ENCODE measurements at regions not wholly inside any gene's neighbourhood (a gene's known extent, or its start where the extent isn't known, plus 50 kb on each side); places are given as distances from the start of the nearest gene placed in this dataset.
"Not testable (repeated sequence)": the region's sequence is repeated elsewhere in the genome, so short reads cannot be mapped to it uniquely, and the experiment has no call there.

- TF ChIP-seq POLR2AphosphoS5 (IDR thresholded peaks at IDR 0.05; ENCODE audit: low read depth), result no peak
- no peak for TF ChIP-seq SPI1 (IDR thresholded peaks at IDR 0.05; ENCODE audit: borderline replicate concordance, low read depth)
- no peak for TF ChIP-seq CTCF (IDR thresholded peaks at IDR 0.05; ENCODE audit: insufficient read depth, low read length)
- no peak for TF ChIP-seq REST (IDR thresholded peaks at IDR 0.05; ENCODE audit: insufficient replicate concordance, low read depth)
- no peak for TF ChIP-seq GABPA (IDR thresholded peaks at IDR 0.05; ENCODE audit: low read depth)
- H3K27ac ChIP-seq (replicated peaks), result no peak overlapping the region
- no peaks in the 10 kb centered on the region for H3K27me3 ChIP-seq (ENCODE audit: insufficient read depth, poor library complexity, severe bottlenecking)
- no peak overlapping the region for H3K4me3 ChIP-seq (replicated peaks; ENCODE audit: insufficient read depth, low read length)
- DNase-seq (ENCODE audit: low read depth in 1 of 2, low spot score in 1 of 2), result no peak
Observed at GRCh38 chr9:15059003-15059402, 148.8 kb upstream of the FREM1 start.

- Histone ChIP-seq H3K4me3 (replicated peaks; ENCODE audit: insufficient read depth, low read length) (no peak overlapping the region), H3K27ac (replicated peaks) (no peak overlapping the region), H3K27me3 (ENCODE audit: insufficient read depth, poor library complexity, severe bottlenecking) (no peaks in the 10 kb centered on the region)
- TF ChIP-seq GABPA (IDR thresholded peaks at IDR 0.05; ENCODE audit: low read depth), result no peak
- TF ChIP-seq SPI1 (IDR thresholded peaks at IDR 0.05; ENCODE audit: borderline replicate concordance, low read depth), result no peak
- TF ChIP-seq CTCF (IDR thresholded peaks at IDR 0.05; ENCODE audit: insufficient read depth, low read length), result no peak
- no peak for TF ChIP-seq REST (IDR thresholded peaks at IDR 0.05; ENCODE audit: insufficient replicate concordance, low read depth)
- no peak for TF ChIP-seq POLR2AphosphoS5 (IDR thresholded peaks at IDR 0.05; ENCODE audit: low read depth)
- no peak for DNase-seq (ENCODE audit: low read depth in 1 of 2, low spot score in 1 of 2)
Observed at GRCh38 chr9:15058236-15058635, 148.0 kb upstream of the FREM1 start.

GRCh38 chr9:15055284-15055683 is 145.1 kb upstream of the FREM1 start:
- not testable (repeated sequence) for H3K27ac ChIP-seq (replicated peaks); H3K27me3 ChIP-seq (ENCODE audit: insufficient read depth, poor library complexity, severe bottlenecking); H3K4me3 ChIP-seq (replicated peaks; ENCODE audit: insufficient read depth, low read length); DNase-seq (ENCODE audit: low read depth in 1 of 2, low spot score in 1 of 2)

- Histone ChIP-seq H3K27ac (replicated peaks) (no peak overlapping the region), H3K27me3 (ENCODE audit: insufficient read depth, poor library complexity, severe bottlenecking) (no peaks in the 10 kb centered on the region), H3K4me3 (replicated peaks; ENCODE audit: insufficient read depth, low read length) (no peak overlapping the region)
- DNase-seq (ENCODE audit: low read depth in 1 of 2, low spot score in 1 of 2), result no peak
- no peak for TF ChIP-seq SPI1 (IDR thresholded peaks at IDR 0.05; ENCODE audit: borderline replicate concordance, low read depth)
- no peak for TF ChIP-seq GABPA (IDR thresholded peaks at IDR 0.05; ENCODE audit: low read depth)
- no peak for TF ChIP-seq POLR2AphosphoS5 (IDR thresholded peaks at IDR 0.05; ENCODE audit: low read depth)
- TF ChIP-seq REST (IDR thresholded peaks at IDR 0.05; ENCODE audit: insufficient replicate concordance, low read depth), result no peak
- TF ChIP-seq CTCF (IDR thresholded peaks at IDR 0.05; ENCODE audit: insufficient read depth, low read length), result no peak
Observed at GRCh38 chr9:15048772-15049171, 138.5 kb upstream of the FREM1 start.

All from HL-60 (cell line).